Cardiac muscle cell (in vitro differentiated cells and primary cell): ENCODE measurements at regions not wholly inside any gene's neighbourhood (a gene's known extent, or its start where the extent isn't known, plus 50 kb on each side); places are given as distances from the start of the nearest gene placed in this dataset.

ENCODE experiments used
- DNase-seq, 2 donors: peaks; one replicate each; pipeline versions ENCODE4 v3.0.0 to v3.0.0-alpha.2; 2010 to 2017; ENCODE audit warnings: low read depth in 1 of 2, low spot score in 1 of 2
- H3K27ac ChIP-seq: fragments of 200-600 bp; sonication (generic); 2 replicates; pipeline ENCODE4 v1.5.1; 2016
- H3K27me3 ChIP-seq: fragments of 200-600 bp; sonication (generic); 2 replicates; pipeline ENCODE4 v1.6.0; 2016; ENCODE audit warnings: control low read depth
- H3K36me3 ChIP-seq: fragments of 200-600 bp; sonication (generic); 2 replicates; pipeline ENCODE4 v1.5.1; 2016; ENCODE audit warnings: control low read depth
- H3K4me1 ChIP-seq: fragments of 200-600 bp; sonication (generic); 2 replicates; pipeline ENCODE4 v1.8.1; 2017; ENCODE audit warnings: low read depth, mild to moderate bottlenecking, mixed run types
- H3K4me3 ChIP-seq: fragments of 200-600 bp; sonication (generic); 2 replicates; pipeline ENCODE4 v1.5.1; 2016; ENCODE audit warnings: mild to moderate bottlenecking
- H3K9me3 ChIP-seq: fragments of 200-600 bp; sonication (generic); 2 replicates; pipeline ENCODE4 v1.5.1; 2017; ENCODE audit warnings: low read depth, mild to moderate bottlenecking, control low read depth
- TF ChIP-seq, protein P1 (sequence below): IDR thresholded peaks from 2 replicates; pipeline ENCODE4 v1.5.1; 2012; ENCODE audit warnings: low read depth, mild to moderate bottlenecking, low read length

GRCh38 chr9:81096625-81097024 lies 592.7 kb downstream of the TLE1 start:
- no peak for DNase-seq
- Histone ChIP-seq H3K9me3 (no peaks in the 10 kb centered on the region), H3K27me3 (no peaks in the 10 kb centered on the region), H3K36me3 (no peaks in the 10 kb centered on the region), H3K4me3 (no peak overlapping the region), H3K27ac (no peak overlapping the region), H3K4me1 (no peaks in the 10 kb centered on the region)
- TF ChIP-seq, protein P1, sequence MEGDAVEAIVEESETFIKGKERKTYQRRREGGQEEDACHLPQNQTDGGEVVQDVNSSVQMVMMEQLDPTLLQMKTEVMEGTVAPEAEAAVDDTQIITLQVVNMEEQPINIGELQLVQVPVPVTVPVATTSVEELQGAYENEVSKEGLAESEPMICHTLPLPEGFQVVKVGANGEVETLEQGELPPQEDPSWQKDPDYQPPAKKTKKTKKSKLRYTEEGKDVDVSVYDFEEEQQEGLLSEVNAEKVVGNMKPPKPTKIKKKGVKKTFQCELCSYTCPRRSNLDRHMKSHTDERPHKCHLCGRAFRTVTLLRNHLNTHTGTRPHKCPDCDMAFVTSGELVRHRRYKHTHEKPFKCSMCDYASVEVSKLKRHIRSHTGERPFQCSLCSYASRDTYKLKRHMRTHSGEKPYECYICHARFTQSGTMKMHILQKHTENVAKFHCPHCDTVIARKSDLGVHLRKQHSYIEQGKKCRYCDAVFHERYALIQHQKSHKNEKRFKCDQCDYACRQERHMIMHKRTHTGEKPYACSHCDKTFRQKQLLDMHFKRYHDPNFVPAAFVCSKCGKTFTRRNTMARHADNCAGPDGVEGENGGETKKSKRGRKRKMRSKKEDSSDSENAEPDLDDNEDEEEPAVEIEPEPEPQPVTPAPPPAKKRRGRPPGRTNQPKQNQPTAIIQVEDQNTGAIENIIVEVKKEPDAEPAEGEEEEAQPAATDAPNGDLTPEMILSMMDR = no peak

GRCh38 chr9:81092057-81092456 lies 597.3 kb downstream of the TLE1 start:
- H3K4me1 ChIP-seq = no peaks in the 10 kb centered on the region
- no peaks in the 10 kb centered on the region for H3K9me3 ChIP-seq
- H3K4me3 ChIP-seq = no peak overlapping the region
- no peaks in the 10 kb centered on the region for H3K27me3 ChIP-seq
- DNase-seq = no peak
- TF ChIP-seq, protein P1 = no peak
- H3K36me3 ChIP-seq = no peaks in the 10 kb centered on the region
- H3K27ac ChIP-seq = no peak overlapping the region

GRCh38 chr9:81088341-81088740 lies 601.0 kb downstream of the TLE1 start:
- no peaks in the 10 kb centered on the region for H3K4me1 ChIP-seq
- no peak overlapping the region for H3K27ac ChIP-seq
- DNase-seq = no peak
- no peaks in the 10 kb centered on the region for H3K27me3 ChIP-seq
- H3K9me3 ChIP-seq = no peaks in the 10 kb centered on the region
- H3K36me3 ChIP-seq = no peaks in the 10 kb centered on the region
- TF ChIP-seq, protein P1 = no peak
- H3K4me3 ChIP-seq = no peak overlapping the region

DNA sequence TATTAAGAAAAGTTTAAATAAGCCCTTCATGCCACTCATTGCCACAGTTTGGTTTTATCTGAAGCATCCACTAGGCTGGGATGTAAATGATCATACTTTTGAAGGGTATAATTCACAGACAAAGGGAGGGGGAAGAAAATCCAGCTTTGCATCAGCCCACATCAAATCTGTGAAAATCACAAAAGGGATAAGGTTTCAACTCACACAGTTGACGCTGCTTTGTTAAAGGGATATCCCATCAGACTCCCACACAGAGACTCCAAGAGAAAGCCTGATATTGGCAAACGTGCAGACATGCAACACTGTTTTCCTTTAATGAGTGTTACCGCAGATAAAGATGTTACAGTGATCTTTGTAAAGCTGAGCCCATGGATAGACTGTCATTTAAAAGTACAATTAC lies 602.9 kb downstream of the TLE1 start:
- Histone ChIP-seq H3K4me1 (no peaks in the 10 kb centered on the region), H3K4me3 (no peak overlapping the region), H3K36me3 (no peaks in the 10 kb centered on the region), H3K9me3 (no peaks in the 10 kb centered on the region), H3K27me3 (no peaks in the 10 kb centered on the region), H3K27ac (no peak overlapping the region)
- no peak for DNase-seq
- TF ChIP-seq, protein P1 = no peak

GRCh38 chr9:81083854-81084512 lies 605.4 kb downstream of the TLE1 start:
- TF ChIP-seq, protein P1 = no peak
- DNase-seq = peak in 1 of 2 donors; percentile 39
- Histone ChIP-seq H3K36me3 (no peaks in the 10 kb centered on the region), H3K4me1 (no peaks in the 10 kb centered on the region), H3K27me3 (no peaks in the 10 kb centered on the region), H3K4me3 (no peak overlapping the region), H3K9me3 (no peaks in the 10 kb centered on the region), H3K27ac (no peak overlapping the region)
